ENCODE measurements at regions not wholly inside any gene's neighbourhood (a gene's known extent, or its start where the extent isn't known, plus 50 kb on each side); places are given as distances from the start of the nearest gene placed in this dataset.

- DNase-seq, result no peak
Observed at GRCh38 chr18:78396077-78396476, 583.5 kb upstream of the SALL3 start.

GRCh38 chr18:78396756-78397155, 582.9 kb upstream of the SALL3 start:
- no peak for DNase-seq

GRCh38 chr18:78399992-78400503, 579.6 kb upstream of the SALL3 start:
- no peak for DNase-seq

- no peak for DNase-seq
Observed at GRCh38 chr18:78402440-78402839, 577.2 kb upstream of the SALL3 start.

GRCh38 chr18:78402966-78403365, 576.7 kb upstream of the SALL3 start:
- no peak for DNase-seq

- DNase-seq, result no peak
Observed at GRCh38 chr18:78403371-78403770, 576.2 kb upstream of the SALL3 start.

GRCh38 chr18:78405763-78406162, 573.9 kb upstream of the SALL3 start:
- DNase-seq, result no peak

- DNase-seq, result no peak
Observed at GRCh38 chr18:78406743-78407465, 572.7 kb upstream of the SALL3 start.

- DNase-seq, result no peak
Observed at GRCh38 chr18:78407466-78407844, 572.2 kb upstream of the SALL3 start.

GRCh38 chr18:78408623-78409022, 571.0 kb upstream of the SALL3 start:
- no peak for DNase-seq

- DNase-seq, result no peak
Observed at GRCh38 chr18:78410094-78410786, 569.4 kb upstream of the SALL3 start.

GRCh38 chr18:78411539-78411938, 568.1 kb upstream of the SALL3 start:
- no peak for DNase-seq

GRCh38 chr18:78414302-78414701, 565.3 kb upstream of the SALL3 start:
- DNase-seq, result no peak

GRCh38 chr18:78416853-78417252, 562.8 kb upstream of the SALL3 start:
- no peak for DNase-seq

- DNase-seq, result no peak
Observed at GRCh38 chr18:78418379-78418778, 561.2 kb upstream of the SALL3 start.

- no peak for DNase-seq
Observed at GRCh38 chr18:78419171-78419570, 560.4 kb upstream of the SALL3 start.

GRCh38 chr18:78420116-78420515, 559.5 kb upstream of the SALL3 start:
- DNase-seq, result no peak

- no peak for DNase-seq
Observed at GRCh38 chr18:78421392-78421791, 558.2 kb upstream of the SALL3 start.

- DNase-seq, result no peak
Observed at GRCh38 chr18:78422336-78422735, 557.3 kb upstream of the SALL3 start.

- DNase-seq, result no peak
Observed at GRCh38 chr18:78423811-78424210, 555.8 kb upstream of the SALL3 start.

GRCh38 chr18:78424403-78425018, 555.1 kb upstream of the SALL3 start:
- no peak for DNase-seq

- no peak for DNase-seq
Observed at GRCh38 chr18:78425019-78425412, 554.6 kb upstream of the SALL3 start.

- DNase-seq, result no peak
Observed at GRCh38 chr18:78427081-78427480, 552.5 kb upstream of the SALL3 start.

All from left hindlimb (tissue), 1 donor.